ENCODE measurements at regions not wholly inside any gene's neighbourhood (a gene's known extent, or its start where the extent isn't known, plus 50 kb on each side); places are given as distances from the start of the nearest gene placed in this dataset.

- DNase-seq (ENCODE audit: low read depth): no peak
These were observed 160.4 kb upstream of the PWP1 start for GRCh38 chr12:107525063-107525718.

- DNase-seq (ENCODE audit: low read depth): no peak
These were observed 159.7 kb upstream of the PWP1 start for GRCh38 chr12:107525719-107526554.

GRCh38 chr12:107526555-107527180, 158.9 kb upstream of the PWP1 start:
- no peak for DNase-seq (ENCODE audit: low read depth)

GRCh38 chr12:107528731-107529365, 156.8 kb upstream of the PWP1 start:
- no peak for DNase-seq (ENCODE audit: low read depth)

GRCh38 chr12:107529991-107530390, 155.6 kb upstream of the PWP1 start:
- DNase-seq (ENCODE audit: low read depth): no peak

- no peak for DNase-seq (ENCODE audit: low read depth)
These were observed 154.9 kb upstream of the PWP1 start for GRCh38 chr12:107530701-107531100.

- DNase-seq (ENCODE audit: low read depth): no peak
These were observed 152.4 kb upstream of the PWP1 start for GRCh38 chr12:107533218-107533617.

- DNase-seq (ENCODE audit: low read depth): no peak
These were observed 149.0 kb upstream of the PWP1 start for GRCh38 chr12:107536613-107537012.

- no peak for DNase-seq (ENCODE audit: low read depth)
These were observed 148.0 kb upstream of the PWP1 start for GRCh38 chr12:107537464-107538119.

GRCh38 chr12:107539196-107539939, 146.2 kb upstream of the PWP1 start:
- DNase-seq (ENCODE audit: low read depth): no peak

GRCh38 chr12:107541001-107541705, 144.4 kb upstream of the PWP1 start:
- no peak for DNase-seq (ENCODE audit: low read depth)

GRCh38 chr12:107543416-107543815, 142.2 kb upstream of the PWP1 start:
- DNase-seq (ENCODE audit: low read depth): no peak

GRCh38 chr12:107543841-107544240, 141.8 kb upstream of the PWP1 start:
- DNase-seq (ENCODE audit: low read depth): no peak

GRCh38 chr12:107544937-107545336, 140.7 kb upstream of the PWP1 start:
- DNase-seq (ENCODE audit: low read depth): no peak

- DNase-seq (ENCODE audit: low read depth): no peak
These were observed 139.8 kb upstream of the PWP1 start for GRCh38 chr12:107545737-107546353.

- no peak for DNase-seq (ENCODE audit: low read depth)
These were observed 138.2 kb upstream of the PWP1 start for GRCh38 chr12:107547389-107547788.

GRCh38 chr12:107549651-107550480, 135.7 kb upstream of the PWP1 start:
- no peak for DNase-seq (ENCODE audit: low read depth)

- no peak for DNase-seq (ENCODE audit: low read depth)
These were observed 134.2 kb upstream of the PWP1 start for GRCh38 chr12:107551434-107551833.

- DNase-seq (ENCODE audit: low read depth): no peak
These were observed 133.3 kb upstream of the PWP1 start for GRCh38 chr12:107552263-107552662.

Data from stimulated activated CD8-positive, alpha-beta memory T cell treated with anti-CD3 and anti-CD28 coated beads, Interleukin-15, amount 100 ng/mL, for 1 hour (primary cell).